Fibroblast of mammary gland (primary cell): ENCODE measurements at regions not wholly inside any gene's neighbourhood (a gene's known extent, or its start where the extent isn't known, plus 50 kb on each side); places are given as distances from the start of the nearest gene placed in this dataset.

Source experiments
- DNase-seq: peaks from one replicate; pipeline ENCODE4 v3.0.0-alpha.2; 2010; ENCODE audit warnings: low read depth
- H3K4me3 ChIP-seq: 2 replicates; pipeline ENCODE4 v1.5.1; 2011; ENCODE audit warnings: low read depth, mild to moderate bottlenecking, low read length, moderate library complexity; ENCODE audit not compliant: control insufficient read depth
- TF ChIP-seq, protein P1 (sequence below): conservative IDR thresholded peaks from 2 replicates; pipeline ENCODE4 v1.5.1; 2011; ENCODE audit warnings: low read depth, low read length, inconsistent platforms; ENCODE audit not compliant: control insufficient read depth, insufficient read depth

DNA sequence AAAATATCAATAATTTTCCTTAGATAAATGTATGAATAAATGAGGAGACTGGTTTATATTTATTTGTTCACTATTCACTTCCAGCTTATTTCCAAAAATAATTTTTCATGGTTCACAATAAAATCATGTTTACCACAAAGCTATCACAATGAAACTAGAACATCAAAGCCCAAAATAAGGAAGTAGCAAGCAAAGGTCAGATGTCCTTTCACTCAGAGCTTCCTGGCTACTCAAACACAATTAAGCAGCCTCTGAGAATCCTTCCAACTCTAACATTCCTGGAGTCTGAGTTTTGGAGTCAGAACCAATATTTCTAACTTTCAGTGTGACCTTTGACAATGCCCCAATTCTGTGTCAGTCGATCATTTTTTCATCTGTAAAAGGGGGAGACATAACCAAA is 527.0 kb downstream of the SOX6 start:
- TF ChIP-seq, protein P1, sequence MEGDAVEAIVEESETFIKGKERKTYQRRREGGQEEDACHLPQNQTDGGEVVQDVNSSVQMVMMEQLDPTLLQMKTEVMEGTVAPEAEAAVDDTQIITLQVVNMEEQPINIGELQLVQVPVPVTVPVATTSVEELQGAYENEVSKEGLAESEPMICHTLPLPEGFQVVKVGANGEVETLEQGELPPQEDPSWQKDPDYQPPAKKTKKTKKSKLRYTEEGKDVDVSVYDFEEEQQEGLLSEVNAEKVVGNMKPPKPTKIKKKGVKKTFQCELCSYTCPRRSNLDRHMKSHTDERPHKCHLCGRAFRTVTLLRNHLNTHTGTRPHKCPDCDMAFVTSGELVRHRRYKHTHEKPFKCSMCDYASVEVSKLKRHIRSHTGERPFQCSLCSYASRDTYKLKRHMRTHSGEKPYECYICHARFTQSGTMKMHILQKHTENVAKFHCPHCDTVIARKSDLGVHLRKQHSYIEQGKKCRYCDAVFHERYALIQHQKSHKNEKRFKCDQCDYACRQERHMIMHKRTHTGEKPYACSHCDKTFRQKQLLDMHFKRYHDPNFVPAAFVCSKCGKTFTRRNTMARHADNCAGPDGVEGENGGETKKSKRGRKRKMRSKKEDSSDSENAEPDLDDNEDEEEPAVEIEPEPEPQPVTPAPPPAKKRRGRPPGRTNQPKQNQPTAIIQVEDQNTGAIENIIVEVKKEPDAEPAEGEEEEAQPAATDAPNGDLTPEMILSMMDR = no peak
- H3K4me3 ChIP-seq = no peak overlapping the region
- no peak for DNase-seq

DNA sequence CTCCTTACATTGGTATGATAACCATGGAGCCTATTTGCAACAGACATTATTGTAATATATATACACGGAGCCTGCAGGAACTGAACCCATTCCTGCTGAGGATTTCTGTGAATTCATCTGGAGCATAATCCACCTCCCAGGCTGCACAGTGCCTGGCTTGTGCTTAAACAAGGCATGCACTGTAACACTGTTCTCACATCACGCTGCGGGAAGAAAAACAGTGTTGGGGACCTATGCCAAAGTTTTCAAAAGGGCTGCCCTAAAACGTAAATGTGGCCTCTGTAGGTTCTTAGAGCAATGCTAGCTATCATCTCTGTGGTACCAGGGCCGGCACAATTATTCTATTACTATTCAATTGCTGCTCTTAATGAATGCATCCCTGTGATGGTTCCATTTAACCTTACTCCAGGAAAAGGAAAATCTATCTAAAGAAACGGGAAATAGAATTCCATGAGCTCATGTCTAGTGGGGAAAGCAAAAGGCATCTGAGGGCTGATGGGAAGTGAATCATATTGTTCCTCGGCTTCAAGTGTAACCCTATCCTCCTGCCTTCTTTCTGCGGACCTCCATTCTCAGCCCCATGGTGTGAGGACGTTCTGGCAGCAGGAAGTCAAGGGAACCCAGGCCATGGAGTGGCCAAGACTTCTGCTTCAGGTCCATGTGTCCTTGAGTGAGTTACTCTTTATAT is 525.5 kb downstream of the SOX6 start:
- no peak overlapping the region for H3K4me3 ChIP-seq
- DNase-seq = no peak
- TF ChIP-seq, protein P1 = no peak

DNA sequence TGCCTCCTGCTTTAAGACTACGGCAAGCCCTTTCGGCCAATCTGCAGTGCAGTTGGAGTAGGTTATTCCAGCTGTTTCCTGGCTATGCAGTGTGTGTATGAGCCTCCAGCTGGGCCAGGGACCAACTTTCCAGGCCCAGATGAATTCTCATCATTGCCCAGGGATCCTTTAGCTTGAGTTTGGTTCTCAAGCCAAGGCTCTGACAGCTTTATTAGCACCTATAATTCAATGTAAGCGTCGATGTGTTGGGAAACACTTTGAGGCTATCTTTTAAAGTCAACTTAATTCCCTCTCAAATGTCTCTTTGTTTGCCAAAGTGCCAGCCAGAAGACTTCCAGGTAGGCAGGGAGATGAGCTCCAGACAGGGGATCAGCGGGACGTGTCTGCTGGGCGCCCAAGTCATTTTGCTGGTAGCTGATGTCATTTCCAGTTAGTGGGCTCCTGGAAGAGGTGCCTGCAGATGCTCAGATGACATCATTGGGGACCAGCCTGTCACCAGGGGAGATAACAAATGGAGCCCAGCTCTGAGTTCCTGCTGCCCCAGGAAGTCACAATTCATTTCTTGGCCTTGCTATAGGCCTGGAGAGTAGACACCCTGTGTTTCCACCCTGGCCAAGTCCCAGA is 520.4 kb downstream of the SOX6 start:
- TF ChIP-seq, protein P1 = no peak
- no peak overlapping the region for H3K4me3 ChIP-seq
- no peak for DNase-seq

DNA sequence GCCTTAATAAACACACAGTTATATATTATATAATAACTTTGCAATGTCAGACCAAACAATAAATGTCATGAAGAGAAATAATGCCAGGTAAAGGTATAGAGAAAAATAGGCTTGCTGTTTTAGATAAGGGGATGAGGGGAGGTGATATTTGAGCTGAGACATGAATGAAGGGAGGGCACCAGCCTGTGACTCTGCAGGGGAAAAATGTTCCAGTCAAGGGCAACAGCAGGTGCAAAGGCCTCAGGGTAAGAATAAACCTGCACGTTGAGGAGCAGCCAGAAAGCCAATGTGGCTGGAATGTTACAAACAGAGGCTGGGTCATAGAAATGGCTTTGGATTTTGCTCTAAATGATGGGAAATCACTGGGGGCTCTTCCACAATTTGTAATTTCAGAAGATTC is 519.6 kb downstream of the SOX6 start:
- TF ChIP-seq, protein P1 = no peak
- no peak overlapping the region for H3K4me3 ChIP-seq
- no peak for DNase-seq

DNA sequence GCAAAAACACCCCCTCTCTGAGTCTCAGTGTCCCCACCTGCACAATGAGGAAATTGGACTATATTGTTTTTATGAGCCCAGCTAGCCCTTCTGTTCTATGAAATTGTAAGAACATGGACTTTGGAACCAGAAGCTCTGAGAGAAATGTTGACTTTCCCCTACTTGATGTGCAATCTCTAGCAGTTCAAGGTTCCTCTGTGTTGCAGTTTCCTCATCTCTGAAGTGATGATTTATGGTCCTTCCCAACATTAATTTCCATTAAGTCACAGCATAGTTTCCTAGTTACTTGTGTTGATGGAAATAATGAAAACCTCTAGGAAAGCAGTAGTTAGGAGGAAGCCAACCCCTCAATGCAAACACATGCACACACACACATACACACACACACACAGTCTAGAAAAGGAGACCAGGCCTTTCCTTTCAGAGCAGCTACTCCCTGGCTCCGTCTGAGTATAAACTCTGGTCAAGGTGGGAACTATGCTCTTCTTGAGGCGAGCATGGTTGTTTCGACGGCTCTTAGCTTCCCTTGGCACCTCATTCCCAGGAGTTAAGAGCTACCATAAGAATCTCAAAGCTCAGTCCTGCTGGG is 518.4 kb downstream of the SOX6 start:
- no peak for DNase-seq
- no peak overlapping the region for H3K4me3 ChIP-seq
- TF ChIP-seq, protein P1 = no peak

DNA sequence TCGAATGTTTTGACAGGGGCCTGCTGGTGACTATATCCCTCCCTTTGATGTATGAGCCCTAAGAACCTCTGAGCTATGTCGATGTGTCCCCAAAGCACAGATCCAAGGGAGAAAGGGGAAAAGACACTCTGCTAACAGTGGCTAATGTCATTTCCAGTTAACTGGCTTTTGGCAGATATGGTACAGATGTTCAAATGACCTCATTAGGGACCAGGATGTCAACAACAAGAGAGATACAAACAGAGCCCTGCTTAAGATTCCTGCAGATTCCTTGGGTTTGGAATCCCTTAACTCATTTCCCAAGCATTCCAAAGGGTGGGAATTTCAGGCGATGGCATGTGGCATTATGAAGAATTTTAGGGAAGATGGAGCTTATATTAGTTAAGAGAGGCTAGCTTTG is 517.3 kb downstream of the SOX6 start:
- no peak for DNase-seq
- H3K4me3 ChIP-seq = no peak overlapping the region
- TF ChIP-seq, protein P1 = no peak
